H1 (cell line): ENCODE measurements at regions not wholly inside any gene's neighbourhood (a gene's known extent, or its start where the extent isn't known, plus 50 kb on each side); places are given as distances from the start of the nearest gene placed in this dataset.

Experiments
- CTCF ChIA-PET: fragments of 300-600 bp; sonication (Branson Sonifier 250); formaldehyde crosslinking; loops from one replicate; lab custom pipeline; 2021; ENCODE audit not compliant: partially characterized antibody; lab: Charles Lee
- POLR2A ChIA-PET: fragments of 300-600 bp; sonication (Branson Sonifier 250); formaldehyde crosslinking; loops from one replicate; lab custom pipeline; 2021; ENCODE audit warnings: inconsistent platforms; ENCODE audit not compliant: partially characterized antibody; lab: Charles Lee
- DNase-seq, 2 experiments: peaks; one replicate each; pipeline versions ENCODE4 v3.0.0 to v3.0.0-alpha.2; 2010 to 2022; ENCODE audit warnings: low spot score in 2 of 2, low read depth in 1 of 2, mixed read lengths in 1 of 2
- FAIRE-seq: peaks from 2 replicates; lab custom pipeline; 2011; peaks lifted over from hg19 to GRCh38; lab: Jason Lieb, UNC
- H2AFZ ChIP-seq: 2 replicates; pipeline ENCODE4 v1.8.1; 2012; ENCODE audit warnings: low read length, inconsistent platforms
- H2AK5ac ChIP-seq: 2 replicates; pipeline ENCODE4 v1.6.1; 2013; ENCODE audit warnings: low read depth, low read length
- H2BK120ac ChIP-seq: replicated peaks from 2 replicates; pipeline ENCODE3; 2013; ENCODE audit warnings: low read depth, low read length, inconsistent platforms
- H2BK12ac ChIP-seq: 2 replicates; pipeline ENCODE4 v1.6.1; 2013; ENCODE audit warnings: low read depth, low read length
- H2BK15ac ChIP-seq: 2 replicates; pipeline ENCODE4 v1.6.1; 2013; ENCODE audit warnings: low read length
- H2BK20ac ChIP-seq: 2 replicates; pipeline ENCODE4 v1.6.1; 2013; ENCODE audit warnings: low read length
- H2BK5ac ChIP-seq: 2 replicates; pipeline ENCODE4 v1.6.1; 2013; ENCODE audit warnings: low read depth, low read length
- H3K14ac ChIP-seq: 2 replicates; pipeline ENCODE4 v1.6.1; 2013; ENCODE audit warnings: inconsistent platforms; ENCODE audit not compliant: insufficient read length
- H3K18ac ChIP-seq: 2 replicates; pipeline ENCODE4 v1.6.1; 2013; ENCODE audit warnings: low read length; ENCODE audit errors: extremely low read depth
- H3K23ac ChIP-seq: 2 replicates; pipeline ENCODE4 v1.6.1; 2013; ENCODE audit warnings: inconsistent platforms; ENCODE audit not compliant: insufficient read length
- H3K23me2 ChIP-seq: 2 replicates; pipeline ENCODE4 v1.6.1; 2013; ENCODE audit warnings: low read depth, low read length
- H3K27ac ChIP-seq: 2 replicates; pipeline ENCODE4 v1.6.1; 2011; ENCODE audit warnings: low read depth, low read length, inconsistent platforms
- H3K27me3 ChIP-seq, 4 experiments: replicated peaks in 1 of 4; 1 replicate in 1 of 4; 2 replicates in 3 of 4; pipeline versions ENCODE4 v1.6.1 to v1.8.1; 2011 to 2013; ENCODE audit warnings: low read length in 3 of 4, mild to moderate bottlenecking in 3 of 4, inconsistent platforms in 2 of 4, mixed read lengths in 2 of 4, moderate library complexity in 1 of 4; ENCODE audit not compliant: control insufficient read depth in 3 of 4, insufficient read depth in 3 of 4; ENCODE audit errors: extremely low read depth in 1 of 4
- H3K36me3 ChIP-seq, 4 experiments: 2 replicates each; pipeline versions ENCODE4 v1.6.1 to v1.8.1; 2011 to 2013; ENCODE audit warnings: mild to moderate bottlenecking in 4 of 4, low read length in 3 of 4, moderate library complexity in 2 of 4, control low read depth in 1 of 4, inconsistent platforms in 1 of 4; ENCODE audit not compliant: insufficient read depth in 4 of 4, control insufficient read depth in 2 of 4
- H3K4ac ChIP-seq: replicated peaks from 2 replicates; pipeline ENCODE3; 2013; ENCODE audit warnings: low read length, low read depth, mixed read lengths, inconsistent platforms; ENCODE audit not compliant: insufficient read length
- H3K4me1 ChIP-seq, 4 experiments: replicated peaks in 1 of 4; 1 replicate in 1 of 4; 2 replicates in 3 of 4; pipeline versions ENCODE4 v1.6.1 to v1.8.1; 2011 to 2013; ENCODE audit warnings: low read length in 3 of 4, inconsistent platforms in 2 of 4, mixed read lengths in 1 of 4; ENCODE audit not compliant: insufficient read depth in 4 of 4, control insufficient read depth in 3 of 4
- H3K4me2 ChIP-seq, 2 experiments: 2 replicates each; pipeline versions ENCODE4 v1.6.1 to v1.8.1; 2011 to 2013; ENCODE audit warnings: low read depth in 2 of 2, low read length in 2 of 2, control low read depth in 1 of 2, inconsistent platforms in 1 of 2, mild to moderate bottlenecking in 1 of 2; ENCODE audit not compliant: insufficient read depth in 1 of 2
- H3K4me3 ChIP-seq, 4 experiments: fragments of 200-600, 300-600 bp in 1 of 4; sonication (generic), shearing (Covaris generic), sonication (Bioruptor Twin) in 1 of 4; 2 replicates each; pipeline versions ENCODE4 v1.5.1 to v1.8.1; 2011 to 2016; ENCODE audit warnings: low read length in 4 of 4, low read depth in 3 of 4, control low read depth in 2 of 4, inconsistent platforms in 2 of 4, mild to moderate bottlenecking in 2 of 4, mixed read lengths in 1 of 4, moderate library complexity in 1 of 4; ENCODE audit not compliant: insufficient read depth in 2 of 4; ENCODE audit errors: extremely low read depth in 1 of 4
- H3K56ac ChIP-seq: replicated peaks from 2 replicates; pipeline ENCODE3; 2013; ENCODE audit warnings: low read depth, mild to moderate bottlenecking, mixed read lengths, low read length, inconsistent platforms; ENCODE audit not compliant: insufficient read length
- H3K79me1 ChIP-seq: 2 replicates; pipeline ENCODE4 v1.6.1; 2013; ENCODE audit warnings: low read depth, low read length, control low read depth
- H3K79me2 ChIP-seq, 2 experiments: 2 replicates each; pipeline versions ENCODE4 v1.6.1 to v1.8.1; 2012 to 2013; ENCODE audit warnings: low read length in 2 of 2, mild to moderate bottlenecking in 2 of 2, inconsistent platforms in 1 of 2; ENCODE audit not compliant: insufficient read depth in 2 of 2, control insufficient read depth in 1 of 2
- H3K9ac ChIP-seq, 4 experiments: replicated peaks in 1 of 4; 1 replicate in 1 of 4; 2 replicates in 3 of 4; pipeline versions ENCODE4 v1.6.1 to v1.8.1; 2011 to 2013; ENCODE audit warnings: low read depth in 3 of 4, low read length in 3 of 4, control low read depth in 2 of 4, mild to moderate bottlenecking in 2 of 4, moderate library complexity in 2 of 4, inconsistent platforms in 1 of 4; ENCODE audit errors: extremely low read depth in 1 of 4
- H3K9me3 ChIP-seq, 2 experiments: 2 replicates each; pipeline versions ENCODE4 v1.6.1 to v1.8.1; 2012 to 2013; ENCODE audit warnings: mild to moderate bottlenecking in 2 of 2, moderate library complexity in 2 of 2, control low read depth in 1 of 2, inconsistent platforms in 1 of 2, low read depth in 1 of 2, low read length in 1 of 2, mixed read lengths in 1 of 2; ENCODE audit not compliant: insufficient read depth in 2 of 2
- H4K20me1 ChIP-seq, 2 experiments: replicated peaks in 1 of 2; 2 replicates each; pipeline versions ENCODE3 to v1.8.1; 2011 to 2013; ENCODE audit warnings: inconsistent platforms in 2 of 2, low read length in 2 of 2, mild to moderate bottlenecking in 1 of 2; ENCODE audit not compliant: insufficient read depth in 2 of 2, control insufficient read depth in 1 of 2
- H4K5ac ChIP-seq: 2 replicates; pipeline ENCODE4 v1.6.1; 2013; ENCODE audit warnings: low read length, low read depth, mixed read lengths, inconsistent platforms; ENCODE audit not compliant: insufficient read length
- H4K8ac ChIP-seq: 2 replicates; pipeline ENCODE4 v1.8.0; 2013; ENCODE audit warnings: mild to moderate bottlenecking, moderate library complexity, low read length, inconsistent platforms; ENCODE audit not compliant: insufficient read depth; ENCODE audit errors: extremely low read depth
- H4K91ac ChIP-seq: replicated peaks from 2 replicates; pipeline ENCODE3; 2013; ENCODE audit warnings: low read length, mixed read lengths, inconsistent platforms; ENCODE audit not compliant: insufficient read length
- GTF2F1 ChIP-seq: IDR thresholded peaks from 2 replicates; pipeline ENCODE4 v1.6.1; 2012; ENCODE audit warnings: low read depth, low read length, improper control_type of control experiment, borderline replicate concordance
- RAD21 ChIP-seq, 2 experiments: IDR thresholded peaks in 1 of 2; conservative IDR thresholded peaks in 1 of 2; 2 replicates each; pipeline ENCODE4 v1.6.1; 2011; ENCODE audit warnings: low read depth in 2 of 2, low read length in 2 of 2, improper control_type of control experiment in 1 of 2, inconsistent platforms in 1 of 2, mild to moderate bottlenecking in 1 of 2, moderate library complexity in 1 of 2
- WGBS, 2 experiments: shearing (Covaris generic) in 1 of 2; methylation state at CpG; one replicate each; pipeline versions ENCODE4 v1.1.6 to v1.1.7; 2013 to 2015; ENCODE audit warnings: low lambda C conversion rate in 2 of 2, mixed read lengths in 2 of 2, inconsistent platforms in 1 of 2, low coverage in 1 of 2, missing lambda C conversion rate in 1 of 2; ENCODE audit not compliant: insufficient replicate concordance in 2 of 2, insufficient coverage in 1 of 2, insufficient read length in 1 of 2; ENCODE audit errors: extremely low coverage in 1 of 2, missing lambda C conversion rate in 1 of 2; 5-methylcytosine and 5-hydroxymethylcytosine counted together

GRCh38 chr2:196353717-196354116, 182.3 kb upstream of the STK17B start:
- Histone ChIP-seq H3K9me3 (no peaks in the 10 kb centered on the region), H2BK5ac (no peak overlapping the region), H4K91ac (no peak overlapping the region), H3K9ac (no peak overlapping the region), H4K20me1 (no peaks in the 10 kb centered on the region), H3K4me2 (no peak overlapping the region), H3K79me1 (no peaks in the 10 kb centered on the region), H2BK120ac (no peak overlapping the region), H3K27me3 (peaks cover 3 to 16% (median 11%) of the 10 kb centered on the region in 4 experiments; a peak in 6 of 7 replicates), H3K27ac (no peak overlapping the region), H2AK5ac (no peak overlapping the region), H3K4me3 (no peak overlapping the region), H3K14ac (no peak overlapping the region), H3K23me2 (no peaks in the 10 kb centered on the region), H3K4ac (no peak overlapping the region), H3K56ac (no peak overlapping the region), H3K36me3 (no peaks in the 10 kb centered on the region), H2BK20ac (no peak overlapping the region), H4K8ac (no peak overlapping the region), H2BK15ac (no peak overlapping the region), H2AFZ (no peak overlapping the region), H3K23ac (no peak overlapping the region), H3K4me1 (peaks cover 0 to 3% (median 0%) of the 10 kb centered on the region in 4 experiments; a peak in 3 of 7 replicates), H3K18ac (no peak overlapping the region), H4K5ac (no peak overlapping the region), H3K79me2 (no peaks in the 10 kb centered on the region), H2BK12ac (no peak overlapping the region)
- ChIA-PET POLR2A (no interaction called here), CTCF (interaction anchor here (1.4 kb wide), 1 partner anchor 16 kb away, joined by 3 read pairs; no protein-coding TSS in a partner anchor)
- FAIRE-seq (no peak), DNase-seq (no peak)
- WGBS, 2 experiments, result 88% methylated on average over 1 of the region's 1 CpG; no CpG with 5 or more reads in 1 of the 2 experiments
- TF ChIP-seq RAD21 (IDR thresholded peaks at IDR 0.05 in 1 of 2, conservative IDR thresholded peaks at IDR 0.05 in 1 of 2; ENCODE audit: low read depth in 2 of 2, low read length in 2 of 2) (peak in 1 of 2 experiments; percentile 16; a peak in 1 of 4 replicates), GTF2F1 (no peak)
